H9 (cell line): ENCODE measurements at regions not wholly inside any gene's neighbourhood (a gene's known extent, or its start where the extent isn't known, plus 50 kb on each side); places are given as distances from the start of the nearest gene placed in this dataset.

Experiments used
- DNase-seq: peaks from one replicate; pipeline ENCODE4 v3.0.0-alpha.2; 2017
- H2AFZ ChIP-seq: one replicate; pipeline ENCODE4 v1.6.1; 2013; ENCODE audit warnings: mild to moderate bottlenecking, low read length, control low read depth, moderate library complexity
- H2AK5ac ChIP-seq: 2 replicates; pipeline ENCODE4 v1.6.1; 2013; ENCODE audit warnings: low read length, control low read depth, mixed read lengths; ENCODE audit not compliant: insufficient read length
- H2BK120ac ChIP-seq: one replicate; pipeline ENCODE4 v1.6.1; 2013; ENCODE audit warnings: low read depth, mild to moderate bottlenecking, low read length, control low read depth, inconsistent platforms; ENCODE audit not compliant: poor library complexity, severe bottlenecking
- H2BK12ac ChIP-seq: 2 replicates; pipeline ENCODE4 v1.6.1; 2013; ENCODE audit warnings: low read length, control low read depth, mixed read lengths, low read depth; ENCODE audit not compliant: insufficient read length
- H2BK15ac ChIP-seq: 2 replicates; pipeline ENCODE4 v1.6.1; 2013; ENCODE audit warnings: low read depth, low read length, control low read depth
- H2BK20ac ChIP-seq: one replicate; pipeline ENCODE4 v1.6.1; 2013; ENCODE audit warnings: low read depth, mild to moderate bottlenecking, low read length, control low read depth, inconsistent platforms; ENCODE audit not compliant: poor library complexity, severe bottlenecking
- H2BK5ac ChIP-seq: 2 replicates; pipeline ENCODE4 v1.6.1; 2013; ENCODE audit warnings: low read length, control low read depth, mixed read lengths; ENCODE audit not compliant: insufficient read length
- H3K14ac ChIP-seq: 2 replicates; pipeline ENCODE4 v1.6.1; 2013; ENCODE audit warnings: low read length, control low read depth; ENCODE audit not compliant: insufficient read depth
- H3K18ac ChIP-seq: 2 replicates; pipeline ENCODE4 v1.6.1; 2013; ENCODE audit warnings: low read depth, mild to moderate bottlenecking, mixed read lengths, low read length, control low read depth; ENCODE audit not compliant: insufficient read length
- H3K23ac ChIP-seq: 2 replicates; pipeline ENCODE4 v1.6.1; 2013; ENCODE audit warnings: low read length, control low read depth, mixed read lengths, low read depth; ENCODE audit not compliant: insufficient read length
- H3K23me2 ChIP-seq: 2 replicates; pipeline ENCODE4 v1.6.1; 2013; ENCODE audit warnings: low read depth, mild to moderate bottlenecking, mixed read lengths, low read length, control low read depth; ENCODE audit not compliant: insufficient read length, poor library complexity, severe bottlenecking
- H3K27ac ChIP-seq: 2 replicates; pipeline ENCODE4 v1.5.1; 2013; ENCODE audit warnings: low read length, control low read depth, mixed read lengths, low read depth; ENCODE audit not compliant: insufficient read length
- H3K27me3 ChIP-seq: 2 replicates; pipeline ENCODE4 v1.6.1; 2013; ENCODE audit warnings: low read length, control low read depth, inconsistent platforms; ENCODE audit not compliant: insufficient read depth
- H3K4ac ChIP-seq: 2 replicates; pipeline ENCODE4 v1.6.1; 2013; ENCODE audit warnings: low read depth, mild to moderate bottlenecking, control low read depth, inconsistent platforms, low read length, moderate library complexity
- H3K4me1 ChIP-seq: 2 replicates; pipeline ENCODE4 v1.6.1; 2013; ENCODE audit warnings: low read length, control low read depth, inconsistent platforms; ENCODE audit not compliant: insufficient read depth
- H3K4me2 ChIP-seq: 2 replicates; pipeline ENCODE4 v1.6.1; 2013; ENCODE audit warnings: low read length, control low read depth, mixed read lengths; ENCODE audit not compliant: insufficient read length, insufficient read depth
- H3K56ac ChIP-seq: 2 replicates; pipeline ENCODE4 v1.6.1; 2013; ENCODE audit warnings: low read depth, mild to moderate bottlenecking, mixed read lengths, low read length, control low read depth; ENCODE audit not compliant: insufficient read length
- H3K79me1 ChIP-seq: 2 replicates; pipeline ENCODE4 v1.6.1; 2013; ENCODE audit warnings: low read depth, mild to moderate bottlenecking, moderate library complexity, low read length, control low read depth, inconsistent platforms; ENCODE audit not compliant: insufficient read depth, poor library complexity, severe bottlenecking
- H3K79me2 ChIP-seq: 2 replicates; pipeline ENCODE4 v1.6.1; 2013; ENCODE audit warnings: low read length, control low read depth, inconsistent platforms; ENCODE audit not compliant: insufficient read depth
- H3K9ac ChIP-seq: 2 replicates; pipeline ENCODE4 v1.6.1; 2013; ENCODE audit warnings: low read length, control low read depth, mixed read lengths; ENCODE audit not compliant: insufficient read length; ENCODE audit errors: extremely low read depth
- H3K9me3 ChIP-seq: one replicate; pipeline ENCODE4 v1.6.1; 2013; ENCODE audit warnings: low read depth, low read length, inconsistent platforms; ENCODE audit not compliant: control insufficient read depth
- H3T11ph ChIP-seq: one replicate; pipeline ENCODE4 v1.6.1; 2013; ENCODE audit warnings: mild to moderate bottlenecking, low read length, control low read depth, inconsistent platforms
- H4K20me1 ChIP-seq: one replicate; pipeline ENCODE4 v1.6.1; 2013; ENCODE audit not compliant: control insufficient read depth, insufficient read length, insufficient read depth
- H4K5ac ChIP-seq: 2 replicates; pipeline ENCODE4 v1.6.1; 2013; ENCODE audit warnings: low read depth, mild to moderate bottlenecking, mixed read lengths, low read length, control low read depth; ENCODE audit not compliant: insufficient read length
- H4K8ac ChIP-seq: replicated peaks from 2 replicates; pipeline ENCODE4 v1.6.1; 2013; ENCODE audit warnings: low read length, control low read depth, mixed read lengths, low read depth; ENCODE audit not compliant: insufficient read length
- H4K91ac ChIP-seq: 2 replicates; pipeline ENCODE4 v1.6.1; 2013; ENCODE audit warnings: low read depth, mild to moderate bottlenecking, moderate library complexity, mixed read lengths, low read length, control low read depth; ENCODE audit not compliant: insufficient read length
- H3K27ac Mint-ChIP-seq, 3 experiments: 2 replicates in 2 of 3; 3 replicates in 1 of 3; pipeline ENCODE4 v1.8.0; 2020 to 2021; ENCODE audit warnings: mixed read lengths in 3 of 3, mild to moderate bottlenecking in 1 of 3, moderate library complexity in 1 of 3
- H3K27me3 Mint-ChIP-seq: 2 replicates; pipeline ENCODE4 v1.8.0; 2021; ENCODE audit warnings: low read depth, mild to moderate bottlenecking, moderate library complexity, mixed read lengths
- H3K36me3 Mint-ChIP-seq, 3 experiments: 2 replicates in 2 of 3; 3 replicates in 1 of 3; pipeline ENCODE4 v1.8.0; 2020 to 2021; ENCODE audit warnings: low read depth in 3 of 3, mixed read lengths in 3 of 3; ENCODE audit not compliant: insufficient read depth in 1 of 3
- H3K4me1 Mint-ChIP-seq, 2 experiments: 2 replicates each; pipeline ENCODE4 v1.8.0; 2020; ENCODE audit warnings: mixed read lengths in 2 of 2
- H3K4me3 Mint-ChIP-seq, 2 experiments: 2 replicates in 1 of 2; 3 replicates in 1 of 2; pipeline ENCODE4 v1.8.0; 2020 to 2021; ENCODE audit warnings: mild to moderate bottlenecking in 2 of 2, mixed read lengths in 2 of 2, moderate library complexity in 1 of 2
- H3K9me3 Mint-ChIP-seq, 2 experiments: 2 replicates in 1 of 2; 3 replicates in 1 of 2; pipeline ENCODE4 v1.8.0; 2020; ENCODE audit warnings: mild to moderate bottlenecking in 2 of 2, mixed read lengths in 2 of 2, moderate library complexity in 1 of 2
- WGBS: extraction: QIAGEN DNeasy Blood & Tissue Kit; methylation state at CpG from one replicate; pipeline ENCODE4 v1.1.7; 2013; ENCODE audit warnings: missing lambda C conversion rate, low lambda C conversion rate, mixed read lengths; ENCODE audit not compliant: insufficient read length; ENCODE audit errors: extremely low coverage; 5-methylcytosine and 5-hydroxymethylcytosine counted together
- TF ChIP-seq, protein P1 (sequence below): fragments of 200-600 bp; sonication (generic); conservative IDR thresholded peaks from 3 replicates; pipeline ENCODE4 v1.8.0; 2021; ENCODE audit warnings: antibody characterized with exemption, mild to moderate bottlenecking

DNA sequence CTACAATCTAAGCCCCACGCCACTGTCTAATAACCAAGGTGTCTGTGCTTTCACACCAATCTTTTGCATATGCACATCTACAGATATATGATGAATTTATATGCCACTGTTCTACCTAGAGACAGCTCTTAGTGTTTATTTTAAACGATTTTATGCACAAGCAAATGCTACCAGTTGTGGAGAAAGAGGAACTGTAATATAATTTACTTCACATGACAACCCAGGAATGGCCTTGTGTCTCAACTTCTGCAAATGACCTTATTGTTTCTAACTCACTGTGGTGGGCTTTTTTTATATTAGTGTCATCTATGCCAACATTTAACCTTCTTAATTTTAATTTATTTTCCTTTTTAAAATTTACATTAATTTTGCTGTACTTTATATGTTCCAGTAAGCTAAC lies 531.1 kb upstream of the TLE4 start:
- Histone ChIP-seq H4K20me1 (no peaks in the 10 kb centered on the region), H4K5ac (no peak overlapping the region), H4K91ac (no peak overlapping the region), H2BK120ac (no peak overlapping the region), H3K27ac (no peak overlapping the region), H3K18ac (no peak overlapping the region), H3K4me1 (no peaks in the 10 kb centered on the region; the same call in 1 of the 2 replicates), H2BK5ac (no peak overlapping the region), H3K23me2 (no peaks in the 10 kb centered on the region), H2AK5ac (no peak overlapping the region), H3K56ac (no peak overlapping the region), H2BK20ac (no peak overlapping the region), H4K8ac (no peak overlapping the region), H3K9ac (no peak overlapping the region), H2BK12ac (no peak overlapping the region), H3K4ac (no peak overlapping the region), H3K79me1 (no peaks in the 10 kb centered on the region), H3K14ac (no peak overlapping the region), H2AFZ (no peak overlapping the region), H3K9me3 (no peaks in the 10 kb centered on the region), H3K27me3 (no peaks in the 10 kb centered on the region), H2BK15ac (no peak overlapping the region), H3T11ph (no peak overlapping the region), H3K79me2 (no peaks in the 10 kb centered on the region), H3K23ac (no peak overlapping the region), H3K4me2 (no peak overlapping the region)
- H3K27ac Mint-ChIP-seq, result no peak overlapping the region
- DNase-seq, result no peak
- TF ChIP-seq, protein P1, sequence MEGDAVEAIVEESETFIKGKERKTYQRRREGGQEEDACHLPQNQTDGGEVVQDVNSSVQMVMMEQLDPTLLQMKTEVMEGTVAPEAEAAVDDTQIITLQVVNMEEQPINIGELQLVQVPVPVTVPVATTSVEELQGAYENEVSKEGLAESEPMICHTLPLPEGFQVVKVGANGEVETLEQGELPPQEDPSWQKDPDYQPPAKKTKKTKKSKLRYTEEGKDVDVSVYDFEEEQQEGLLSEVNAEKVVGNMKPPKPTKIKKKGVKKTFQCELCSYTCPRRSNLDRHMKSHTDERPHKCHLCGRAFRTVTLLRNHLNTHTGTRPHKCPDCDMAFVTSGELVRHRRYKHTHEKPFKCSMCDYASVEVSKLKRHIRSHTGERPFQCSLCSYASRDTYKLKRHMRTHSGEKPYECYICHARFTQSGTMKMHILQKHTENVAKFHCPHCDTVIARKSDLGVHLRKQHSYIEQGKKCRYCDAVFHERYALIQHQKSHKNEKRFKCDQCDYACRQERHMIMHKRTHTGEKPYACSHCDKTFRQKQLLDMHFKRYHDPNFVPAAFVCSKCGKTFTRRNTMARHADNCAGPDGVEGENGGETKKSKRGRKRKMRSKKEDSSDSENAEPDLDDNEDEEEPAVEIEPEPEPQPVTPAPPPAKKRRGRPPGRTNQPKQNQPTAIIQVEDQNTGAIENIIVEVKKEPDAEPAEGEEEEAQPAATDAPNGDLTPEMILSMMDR, result no peak
- peaks cover 0 to 2% (median 0%) of the 10 kb centered on the region in 3 experiments; a peak in 2 of 7 replicates for H3K36me3 Mint-ChIP-seq
- H3K9me3 Mint-ChIP-seq, result no peaks in the 10 kb centered on the region
- peaks cover 12 to 17% of the 10 kb centered on the region in 2 experiments for H3K4me1 Mint-ChIP-seq
- H3K27me3 Mint-ChIP-seq, result no peaks in the 10 kb centered on the region
- H3K4me3 Mint-ChIP-seq, result no peak overlapping the region
- WGBS, result no CpG with 5 or more reads among the region's 2 CpGs
